HepG2 (cell line): ENCODE measurements at regions not wholly inside any gene's neighbourhood (a gene's known extent, or its start where the extent isn't known, plus 50 kb on each side); places are given as distances from the start of the nearest gene placed in this dataset.
A peak's percentile ranks its signal among the peaks of the same experiment; 100 is the strongest.

Source experiments
- ATAC-seq: fragments of 200-7000 bp; cut with Tn5 transposase; 3 replicates; pipeline ENCODE4 v1.9.1; 2020; ENCODE audit warnings: mild to moderate bottlenecking, moderate library complexity
- BruUV-seq: library from RNA; stranded (reverse); fragments of 400-500 nt; replicated peaks from 2 replicates; lab custom pipeline; 2021; lab: Mats Ljungman, UMichigan
- CTCF ChIA-PET: fragments of 300-600 bp; formaldehyde crosslinking; extraction: SDS; loops from one replicate; lab custom pipeline; 2021; ENCODE audit warnings: low total read pairs, inconsistent platforms, low intra/inter-chr PET ratio; lab: Yijun Ruan, JAX
- POLR2A ChIA-PET: fragments of 350-600 bp; sonication (Branson Sonifier 250); formaldehyde crosslinking; loops from one replicate; lab custom pipeline; 2020; ENCODE audit warnings: antibody characterized with exemption, inconsistent platforms; lab: Yijun Ruan, JAX
- DNase-seq: peaks from one replicate; pipeline ENCODE4 v3.0.0-alpha.2; 2015; ENCODE audit warnings: low spot score
- FAIRE-seq: peaks from 3 replicates; lab custom pipeline; 2011; peaks lifted over from hg19 to GRCh38; lab: Jason Lieb, UNC
- H2AFZ ChIP-seq: one replicate; pipeline ENCODE4 v1.6.1; 2011; ENCODE audit warnings: low read length, inconsistent platforms
- H3K27ac ChIP-seq: fragments of 300-600 bp; 3 replicates; pipeline ENCODE4 v1.8.0; 2011; ENCODE audit warnings: mixed run types, mild to moderate bottlenecking, mixed read lengths, low read length, inconsistent platforms; ENCODE audit not compliant: insufficient read depth; ENCODE audit errors: extremely low read length
- H3K27me3 ChIP-seq, 2 experiments: fragments of 200-600 bp in 1 of 2; 2 replicates in 1 of 2; 3 replicates in 1 of 2; pipeline versions ENCODE4 v1.6.0 to v1.8.0; 2011; ENCODE audit warnings: low read length in 2 of 2, mild to moderate bottlenecking in 2 of 2, moderate library complexity in 2 of 2, inconsistent platforms in 1 of 2; ENCODE audit not compliant: insufficient read depth in 2 of 2, control insufficient read depth in 1 of 2
- H3K36me3 ChIP-seq, 2 experiments: fragments of 200-600 bp in 1 of 2; replicated peaks in 1 of 2; 2 replicates in 1 of 2; 3 replicates in 1 of 2; pipeline versions ENCODE4 v1.5.1 to v1.8.0; 2011; ENCODE audit warnings: low read length in 2 of 2, inconsistent platforms in 1 of 2; ENCODE audit not compliant: insufficient read depth in 2 of 2, control insufficient read depth in 1 of 2
- H3K4me1 ChIP-seq: 2 replicates; pipeline ENCODE4 v1.5.1; 2012; ENCODE audit warnings: low read length, inconsistent platforms; ENCODE audit not compliant: insufficient read depth
- H3K4me2 ChIP-seq: 2 replicates; pipeline ENCODE4 v1.6.0; 2011; ENCODE audit warnings: low read depth, low read length, inconsistent platforms
- H3K4me3 ChIP-seq, 3 experiments: fragments of 200-600 bp in 1 of 3; sonication (generic), shearing (Covaris generic) in 1 of 3; replicated peaks in 1 of 3; 2 replicates each; pipeline ENCODE4 v1.5.1; 2011 to 2016; ENCODE audit warnings: low read length in 3 of 3, inconsistent platforms in 2 of 3, low read depth in 2 of 3, mild to moderate bottlenecking in 2 of 3, control low read depth in 1 of 3, mixed read lengths in 1 of 3; ENCODE audit not compliant: insufficient read depth in 1 of 3
- H3K79me2 ChIP-seq: one replicate; pipeline ENCODE4 v1.6.1; 2011; ENCODE audit warnings: low read length, inconsistent platforms; ENCODE audit not compliant: insufficient read depth
- H3K9ac ChIP-seq: 2 replicates; pipeline ENCODE4 v1.6.0; 2011; ENCODE audit warnings: mild to moderate bottlenecking, low read depth, low read length, inconsistent platforms; ENCODE audit not compliant: insufficient read depth
- H3K9me3 ChIP-seq: 2 replicates; pipeline ENCODE4 v1.5.1; 2012; ENCODE audit warnings: mild to moderate bottlenecking, low read length
- H4K20me1 ChIP-seq: 2 replicates; pipeline ENCODE4 v1.6.0; 2011; ENCODE audit warnings: inconsistent platforms, mild to moderate bottlenecking, low read length, moderate library complexity; ENCODE audit not compliant: insufficient read depth
- ARNTL ChIP-seq: sonication (generic); formaldehyde crosslinking; IDR thresholded peaks from 2 replicates; pipeline ENCODE4 v1.4.0; 2020; ENCODE audit warnings: mild to moderate bottlenecking, missing genetic modification reagents
- ATF7 ChIP-seq, 2 experiments: fragments of 450-650 bp in 1 of 2; sonication (generic) in 1 of 2; formaldehyde crosslinking in 1 of 2; IDR thresholded peaks; 2 replicates each; pipeline versions ENCODE4 v1.4.0 to v1.6.1; 2016 to 2020; ENCODE audit warnings: antibody characterized with exemption in 1 of 2, mild to moderate bottlenecking in 1 of 2, missing genetic modification reagents in 1 of 2
- CAMTA2 ChIP-seq: sonication (generic); formaldehyde crosslinking; IDR thresholded peaks from 2 replicates; pipeline ENCODE4 v1.4.0; 2020; ENCODE audit warnings: mild to moderate bottlenecking, missing genetic modification reagents, borderline replicate concordance
- CEBPB ChIP-seq: IDR thresholded peaks from 2 replicates; pipeline ENCODE4 v1.6.1; 2011; ENCODE audit warnings: low read depth, low read length, improper control_type of control experiment, borderline replicate concordance
- FLYWCH1 ChIP-seq: sonication (generic); formaldehyde crosslinking; IDR thresholded peaks from 2 replicates; pipeline ENCODE4 v1.8.1; 2023; ENCODE audit warnings: mild to moderate bottlenecking, missing genetic modification reagents
- HOXA9 ChIP-seq: sonication (generic); formaldehyde crosslinking; IDR thresholded peaks from 2 replicates; pipeline ENCODE4 v1.8.1; 2022; ENCODE audit warnings: missing genetic modification reagents, mild to moderate bottlenecking, moderate library complexity, borderline replicate concordance
- MTF1 ChIP-seq: sonication (generic); formaldehyde crosslinking; IDR thresholded peaks from 2 replicates; pipeline ENCODE4 v1.5.0; 2020; ENCODE audit warnings: missing genetic modification reagents
- SALL2 ChIP-seq: sonication (generic); formaldehyde crosslinking; IDR thresholded peaks from 2 replicates; pipeline ENCODE4 v1.8.1; 2023; ENCODE audit warnings: mild to moderate bottlenecking, missing genetic modification reagents, inconsistent platforms
- ZNF143 ChIP-seq: sonication (generic); formaldehyde crosslinking; IDR thresholded peaks from 2 replicates; pipeline ENCODE4 v1.4.0; 2020; ENCODE audit warnings: missing genetic modification reagents
- ZNF451 ChIP-seq: sonication (generic); formaldehyde crosslinking; IDR thresholded peaks from 2 replicates; pipeline ENCODE4 v1.5.0; 2020; ENCODE audit warnings: mild to moderate bottlenecking, missing genetic modification reagents
- ZNF616 ChIP-seq: sonication (generic); formaldehyde crosslinking; IDR thresholded peaks from 2 replicates; pipeline ENCODE4 v1.5.0; 2020; ENCODE audit warnings: low read depth, mild to moderate bottlenecking, missing genetic modification reagents
- ZNF660 ChIP-seq: sonication (generic); formaldehyde crosslinking; IDR thresholded peaks from 2 replicates; pipeline ENCODE4 v1.5.1; 2020; ENCODE audit warnings: mild to moderate bottlenecking, low read depth, missing genetic modification reagents, borderline replicate concordance
- WGBS: methylation state at CpG from one replicate; pipeline ENCODE4 v1.1.6; 2017; ENCODE audit warnings: low lambda C conversion rate; 5-methylcytosine and 5-hydroxymethylcytosine counted together
- in situ Hi-C: cut with HindIII; loops from 2 replicates; pipeline ENCODE4 v1.10.0; 2017; ENCODE audit warnings: low pct_unique_long_range_greater_than_20kb; ENCODE audit not compliant: extremely low pct_ligation_motif_present
- intact Hi-C: fragments of 100-400 bp; cut with micrococcal nuclease; formaldehyde crosslinking; loops from one replicate; pipeline ENCODE4 v1.10.0; 2022; ENCODE audit not compliant: unreplicated experiment
- TF ChIP-seq, protein P1 (sequence below): sonication (generic); formaldehyde crosslinking; conservative IDR thresholded peaks from 2 replicates; pipeline ENCODE4 v1.8.0; 2022; ENCODE audit warnings: low read depth, missing genetic modification reagents
- TF ChIP-seq, protein P2 (sequence below): sonication (generic); formaldehyde crosslinking; IDR thresholded peaks from 2 replicates; pipeline ENCODE4 v1.4.0; 2020; ENCODE audit warnings: mild to moderate bottlenecking, missing genetic modification reagents
- TF ChIP-seq, protein P3 (sequence below): sonication (generic); formaldehyde crosslinking; IDR thresholded peaks from 2 replicates; pipeline ENCODE4 v1.5.0; 2020; ENCODE audit warnings: mild to moderate bottlenecking, missing genetic modification reagents

DNA sequence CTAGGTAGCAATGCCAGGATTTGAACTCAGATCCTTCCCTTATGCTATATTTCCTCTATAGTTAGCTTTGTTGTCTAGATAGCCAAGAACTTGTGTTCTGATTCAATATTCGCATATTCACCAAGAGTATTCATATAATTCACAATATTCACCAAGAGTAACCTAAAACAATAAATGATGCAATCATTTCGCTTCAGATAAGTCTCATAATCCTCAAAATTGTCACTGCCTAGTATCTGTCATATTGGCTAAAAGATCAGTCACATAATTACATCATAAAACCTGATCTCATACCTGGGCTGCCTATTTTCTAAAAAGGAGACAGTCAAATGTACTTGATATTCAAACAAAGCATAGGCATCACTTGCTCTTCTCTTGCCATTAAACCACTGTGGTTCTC lies 199.7 kb upstream of the CPEB2 start:
- in situ Hi-C loops = no loop called here
- no TSS peak for BruUV-seq
- POLR2A ChIA-PET = no interaction called here

DNA sequence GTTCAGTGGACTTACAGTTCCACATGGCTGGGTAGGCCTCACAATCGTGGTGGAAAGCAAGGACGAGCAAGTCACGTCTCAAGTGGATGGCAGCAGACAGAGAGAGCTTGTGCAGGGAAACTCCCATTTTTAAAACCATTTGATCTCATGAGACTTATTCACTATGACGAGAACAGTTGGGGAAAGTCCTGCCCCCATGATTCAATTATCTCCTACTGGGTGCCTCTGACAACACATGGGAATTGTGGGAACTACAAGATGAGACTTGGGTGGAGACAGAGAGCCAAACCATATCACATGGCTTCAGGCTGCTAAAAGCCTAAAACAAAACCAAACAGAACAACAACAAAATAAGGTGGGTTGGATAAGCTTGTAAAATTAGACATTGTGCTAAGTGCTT lies 194.4 kb upstream of the CPEB2 start:
- CTCF ChIA-PET = no interaction called here
- TF ChIP-seq SALL2 = no peak
- no peak for TF ChIP-seq HOXA9 (CRISPR knock-in tag)
- TF ChIP-seq FLYWCH1 (CRISPR knock-in tag) = no peak
- TF ChIP-seq ZNF143 (CRISPR knock-in tag) = no peak
- TF ChIP-seq, protein P1, sequence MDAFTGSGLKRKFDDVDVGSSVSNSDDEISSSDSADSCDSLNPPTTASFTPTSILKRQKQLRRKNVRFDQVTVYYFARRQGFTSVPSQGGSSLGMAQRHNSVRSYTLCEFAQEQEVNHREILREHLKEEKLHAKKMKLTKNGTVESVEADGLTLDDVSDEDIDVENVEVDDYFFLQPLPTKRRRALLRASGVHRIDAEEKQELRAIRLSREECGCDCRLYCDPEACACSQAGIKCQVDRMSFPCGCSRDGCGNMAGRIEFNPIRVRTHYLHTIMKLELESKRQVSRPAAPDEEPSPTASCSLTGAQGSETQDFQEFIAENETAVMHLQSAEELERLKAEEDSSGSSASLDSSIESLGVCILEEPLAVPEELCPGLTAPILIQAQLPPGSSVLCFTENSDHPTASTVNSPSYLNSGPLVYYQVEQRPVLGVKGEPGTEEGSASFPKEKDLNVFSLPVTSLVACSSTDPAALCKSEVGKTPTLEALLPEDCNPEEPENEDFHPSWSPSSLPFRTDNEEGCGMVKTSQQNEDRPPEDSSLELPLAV = no peak
- TF ChIP-seq ZNF451 = no peak
- TF ChIP-seq ARNTL (CRISPR knock-in tag) = no peak
- no peak for TF ChIP-seq MTF1
- no peak for TF ChIP-seq ZNF616 (CRISPR knock-in tag)
- TF ChIP-seq CAMTA2 (CRISPR knock-in tag) = no peak
- TF ChIP-seq, protein P2, sequence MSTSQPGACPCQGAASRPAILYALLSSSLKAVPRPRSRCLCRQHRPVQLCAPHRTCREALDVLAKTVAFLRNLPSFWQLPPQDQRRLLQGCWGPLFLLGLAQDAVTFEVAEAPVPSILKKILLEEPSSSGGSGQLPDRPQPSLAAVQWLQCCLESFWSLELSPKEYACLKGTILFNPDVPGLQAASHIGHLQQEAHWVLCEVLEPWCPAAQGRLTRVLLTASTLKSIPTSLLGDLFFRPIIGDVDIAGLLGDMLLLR = no peak

More for the DNA sequence above, 199.7 kb upstream of the CPEB2 start:
- no peak overlapping the region for H3K27ac ChIP-seq
- CTCF ChIA-PET = no interaction called here
- H3K4me2 ChIP-seq = no peak overlapping the region
- H3K27me3 ChIP-seq = no peaks in the 10 kb centered on the region
- no peak for FAIRE-seq
- no peak overlapping the region for H2AFZ ChIP-seq
- intact Hi-C loops = no loop called here
- H3K9ac ChIP-seq = no peak overlapping the region
- H3K9me3 ChIP-seq = peaks cover 44% of the 10 kb centered on the region
- no peak for DNase-seq
- H4K20me1 ChIP-seq = no peaks in the 10 kb centered on the region
- H3K4me1 ChIP-seq = no peaks in the 10 kb centered on the region
- no peaks in the 10 kb centered on the region for H3K36me3 ChIP-seq
- H3K79me2 ChIP-seq = no peaks in the 10 kb centered on the region
- 0% methylated on average over 2 of the region's 2 CpGs for WGBS
- ATAC-seq = no peak
- H3K4me3 ChIP-seq = no peak overlapping the region
- TF ChIP-seq CEBPB = peak; percentile 35; the same call in 1 of the 2 replicates
- TF ChIP-seq, protein P3, sequence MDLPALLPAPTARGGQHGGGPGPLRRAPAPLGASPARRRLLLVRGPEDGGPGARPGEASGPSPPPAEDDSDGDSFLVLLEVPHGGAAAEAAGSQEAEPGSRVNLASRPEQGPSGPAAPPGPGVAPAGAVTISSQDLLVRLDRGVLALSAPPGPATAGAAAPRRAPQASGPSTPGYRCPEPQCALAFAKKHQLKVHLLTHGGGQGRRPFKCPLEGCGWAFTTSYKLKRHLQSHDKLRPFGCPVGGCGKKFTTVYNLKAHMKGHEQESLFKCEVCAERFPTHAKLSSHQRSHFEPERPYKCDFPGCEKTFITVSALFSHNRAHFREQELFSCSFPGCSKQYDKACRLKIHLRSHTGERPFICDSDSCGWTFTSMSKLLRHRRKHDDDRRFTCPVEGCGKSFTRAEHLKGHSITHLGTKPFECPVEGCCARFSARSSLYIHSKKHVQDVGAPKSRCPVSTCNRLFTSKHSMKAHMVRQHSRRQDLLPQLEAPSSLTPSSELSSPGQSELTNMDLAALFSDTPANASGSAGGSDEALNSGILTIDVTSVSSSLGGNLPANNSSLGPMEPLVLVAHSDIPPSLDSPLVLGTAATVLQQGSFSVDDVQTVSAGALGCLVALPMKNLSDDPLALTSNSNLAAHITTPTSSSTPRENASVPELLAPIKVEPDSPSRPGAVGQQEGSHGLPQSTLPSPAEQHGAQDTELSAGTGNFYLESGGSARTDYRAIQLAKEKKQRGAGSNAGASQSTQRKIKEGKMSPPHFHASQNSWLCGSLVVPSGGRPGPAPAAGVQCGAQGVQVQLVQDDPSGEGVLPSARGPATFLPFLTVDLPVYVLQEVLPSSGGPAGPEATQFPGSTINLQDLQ = no peak
- TF ChIP-seq ATF7 (IDR thresholded peaks at IDR 0.05) = peak; percentile 62
- TF ChIP-seq ATF7 (CRISPR knock-in tag; IDR thresholded peaks at IDR 0.05) = no peak
- TF ChIP-seq ZNF660 (CRISPR knock-in tag) = no peak

More for the DNA sequence above, 194.4 kb upstream of the CPEB2 start:
- no peaks in the 10 kb centered on the region for H3K4me1 ChIP-seq
- no peak overlapping the region for H2AFZ ChIP-seq
- no peaks in the 10 kb centered on the region for H3K36me3 ChIP-seq
- DNase-seq (no peak), ATAC-seq (no peak), FAIRE-seq (no peak)
- no peaks in the 10 kb centered on the region for H4K20me1 ChIP-seq
- H3K4me2 ChIP-seq = no peak overlapping the region
- POLR2A ChIA-PET = no interaction called here
- H3K4me3 ChIP-seq = no peak overlapping the region
- H3K9ac ChIP-seq = no peak overlapping the region
- intact Hi-C loops = no loop called here
- no peaks in the 10 kb centered on the region for H3K79me2 ChIP-seq
- peaks cover 34% of the 10 kb centered on the region for H3K9me3 ChIP-seq
- no peak overlapping the region for H3K27ac ChIP-seq
- no peaks in the 10 kb centered on the region for H3K27me3 ChIP-seq
- 2% methylated on average over 4 of the region's 4 CpGs for whole genome bisulfite sequencing
- BruUV-seq = no TSS peak
- in situ Hi-C loops = no loop called here
